ENCODE measurements at regions not wholly inside any gene's neighbourhood (a gene's known extent, or its start where the extent isn't known, plus 50 kb on each side); places are given as distances from the start of the nearest gene placed in this dataset.

GRCh38 chr4:54929459-54929858 lies 195.9 kb downstream of the KDR start:
- DNase-seq (ENCODE audit: low read depth in 2 of 3, low spot score in 1 of 3) = no peak

DNA sequence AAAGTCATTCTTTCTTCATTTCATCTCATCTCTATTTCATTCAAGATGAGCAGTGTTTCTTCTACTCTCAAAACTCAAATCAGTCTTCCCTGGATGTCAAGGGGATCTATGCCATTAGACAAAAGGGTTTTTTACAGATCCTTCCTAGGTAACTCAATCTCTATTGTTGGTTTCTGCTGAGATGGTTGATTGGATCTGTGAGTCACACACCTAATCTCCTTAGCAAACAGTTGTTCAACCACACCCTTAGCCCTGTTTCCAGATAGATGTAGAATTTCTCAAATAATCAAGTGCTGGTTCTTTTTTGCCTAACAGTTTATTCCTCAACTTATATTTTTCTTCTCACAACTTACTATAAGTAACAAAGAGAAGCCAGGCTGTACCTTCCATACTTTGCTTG lies 200.5 kb downstream of the KDR start:
- DNase-seq (ENCODE audit: low read depth in 2 of 3, low spot score in 1 of 3) = no peak

DNA sequence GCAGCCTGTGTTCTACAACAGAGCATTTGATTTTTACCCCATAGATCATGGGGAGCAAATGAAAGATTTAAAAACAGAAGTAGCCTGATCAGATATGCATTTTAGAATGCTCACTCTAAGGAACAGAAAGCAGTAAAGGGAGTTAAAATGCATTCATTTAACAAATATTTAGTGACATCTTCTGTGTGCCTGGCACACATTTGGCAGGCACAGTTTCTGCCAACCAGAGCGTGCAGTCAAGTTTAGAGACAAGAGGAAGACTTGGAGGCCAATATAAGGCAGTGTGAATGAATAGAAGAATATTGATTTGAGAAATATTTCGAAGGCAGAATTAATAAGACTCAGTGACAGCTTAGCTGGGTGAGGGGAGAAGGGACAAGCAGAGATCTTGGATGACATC lies 210.1 kb downstream of the KDR start:
- DNase-seq (ENCODE audit: low read depth in 2 of 3, low spot score in 1 of 3) = no peak

DNA sequence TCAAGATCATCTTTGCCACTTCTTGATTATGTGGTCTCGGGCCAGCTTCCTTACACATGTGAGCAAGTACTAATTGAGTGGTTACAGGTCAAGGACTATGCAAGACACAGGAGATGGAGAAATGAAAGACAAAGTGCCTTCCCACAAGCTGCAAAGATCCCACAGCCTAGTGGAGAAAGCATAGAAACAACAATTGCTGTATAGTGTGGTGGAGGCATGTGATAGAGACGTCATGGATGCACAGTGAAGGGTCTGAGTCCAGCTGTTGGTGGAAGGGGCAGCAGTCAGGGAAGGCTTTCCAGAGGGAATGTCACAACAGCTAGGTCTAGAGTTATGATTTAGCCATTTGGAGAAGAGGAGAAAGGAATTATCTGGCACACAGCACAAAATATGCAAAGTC lies 210.6 kb downstream of the KDR start:
- DNase-seq (ENCODE audit: low read depth in 2 of 3, low spot score in 1 of 3) = no peak

GRCh38 chr4:54913751-54914526 lies 211.5 kb downstream of the KDR start:
- DNase-seq (ENCODE audit: low read depth in 2 of 3, low spot score in 1 of 3) = no peak

DNA sequence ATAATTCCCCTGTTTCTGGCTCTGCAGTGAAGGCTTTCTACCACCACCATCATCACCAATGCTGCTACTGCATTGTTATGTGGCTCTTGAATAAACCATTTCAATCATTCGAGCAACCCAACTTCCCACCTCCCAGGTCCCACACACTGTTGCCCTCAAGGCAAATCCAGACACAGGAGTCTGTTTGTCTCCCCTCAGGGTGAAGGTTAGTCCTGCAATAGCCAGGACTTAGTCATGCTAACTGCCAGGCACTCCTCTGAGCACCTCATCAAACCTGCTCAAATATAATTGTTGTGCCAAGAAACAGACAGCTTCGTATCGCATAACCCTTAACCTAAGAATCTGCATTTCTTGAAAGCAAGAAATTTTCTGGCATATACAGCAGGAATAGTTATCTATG lies 213.2 kb downstream of the KDR start:
- DNase-seq (ENCODE audit: low read depth in 2 of 3, low spot score in 1 of 3) = no peak

DNA sequence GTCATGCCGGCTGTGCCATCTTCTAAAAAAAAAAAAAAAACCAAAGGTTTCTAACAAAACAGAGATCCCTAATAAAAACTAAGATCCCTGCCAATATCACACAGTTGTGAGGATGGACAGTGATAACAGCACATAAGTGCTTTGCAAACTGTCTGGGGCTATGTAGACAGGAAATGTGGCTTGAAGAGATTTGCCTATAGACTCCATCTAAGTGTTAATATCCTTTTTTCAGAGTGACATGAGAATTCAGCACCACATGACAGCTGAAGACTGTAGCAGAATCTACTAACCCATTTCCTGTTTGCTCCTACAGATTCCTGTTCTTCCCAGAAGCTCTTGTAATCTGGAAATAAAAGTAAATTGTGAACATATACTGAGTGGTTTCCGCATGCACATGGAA lies 215.4 kb downstream of the KDR start:
- DNase-seq (ENCODE audit: low read depth in 2 of 3, low spot score in 1 of 3) = no peak

GRCh38 chr4:54908763-54909162 lies 216.6 kb downstream of the KDR start:
- no peak for DNase-seq (ENCODE audit: low read depth in 2 of 3, low spot score in 1 of 3)

- DNase-seq (ENCODE audit: low read depth in 2 of 3, low spot score in 1 of 3) = no peak
Observed at GRCh38 chr4:54904953-54905352, 220.4 kb downstream of the KDR start.

- DNase-seq (ENCODE audit: low read depth in 2 of 3, low spot score in 1 of 3) = no peak
Observed at GRCh38 chr4:54902976-54903375, 222.4 kb downstream of the KDR start.

DNA sequence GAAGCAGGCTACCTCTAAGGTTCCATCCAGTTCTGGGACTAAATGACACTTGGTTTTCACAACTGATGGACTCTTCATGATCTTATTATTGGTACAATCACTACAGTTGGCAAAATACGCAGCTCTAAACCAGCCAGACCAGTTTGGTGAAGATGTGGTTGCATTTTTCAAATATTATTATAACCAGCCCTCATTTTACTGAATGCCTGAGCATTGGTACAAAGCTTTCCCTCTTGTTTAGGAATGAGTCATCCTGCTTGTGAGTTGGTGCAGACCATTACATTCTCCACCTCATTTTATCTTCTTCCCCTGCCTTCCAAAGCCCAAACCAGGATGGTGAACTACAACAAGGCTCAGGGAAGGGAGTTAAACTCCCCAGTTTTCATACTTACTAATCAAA lies 223.1 kb downstream of the KDR start:
- no peak for DNase-seq (ENCODE audit: low read depth in 2 of 3, low spot score in 1 of 3)

DNA sequence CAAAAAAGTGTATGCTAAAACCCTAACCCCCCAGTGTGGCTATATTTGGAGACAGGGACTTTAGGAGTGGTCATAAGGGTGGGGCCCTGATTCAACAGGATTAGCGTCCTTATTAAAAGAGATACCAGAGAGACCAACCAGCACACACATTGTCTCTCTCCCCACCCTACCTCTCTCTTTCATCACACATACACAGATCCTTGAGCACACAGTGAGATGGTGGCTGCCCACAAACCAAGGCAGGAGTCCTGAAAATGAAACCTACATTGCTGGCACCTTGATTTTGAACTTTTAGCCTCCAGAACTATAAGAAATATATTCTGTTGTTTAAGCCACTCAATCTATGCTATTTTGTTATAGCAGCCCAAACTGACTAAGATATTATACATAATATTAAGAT lies 224.2 kb downstream of the KDR start:
- no peak for DNase-seq (ENCODE audit: low read depth in 2 of 3, low spot score in 1 of 3)

DNA sequence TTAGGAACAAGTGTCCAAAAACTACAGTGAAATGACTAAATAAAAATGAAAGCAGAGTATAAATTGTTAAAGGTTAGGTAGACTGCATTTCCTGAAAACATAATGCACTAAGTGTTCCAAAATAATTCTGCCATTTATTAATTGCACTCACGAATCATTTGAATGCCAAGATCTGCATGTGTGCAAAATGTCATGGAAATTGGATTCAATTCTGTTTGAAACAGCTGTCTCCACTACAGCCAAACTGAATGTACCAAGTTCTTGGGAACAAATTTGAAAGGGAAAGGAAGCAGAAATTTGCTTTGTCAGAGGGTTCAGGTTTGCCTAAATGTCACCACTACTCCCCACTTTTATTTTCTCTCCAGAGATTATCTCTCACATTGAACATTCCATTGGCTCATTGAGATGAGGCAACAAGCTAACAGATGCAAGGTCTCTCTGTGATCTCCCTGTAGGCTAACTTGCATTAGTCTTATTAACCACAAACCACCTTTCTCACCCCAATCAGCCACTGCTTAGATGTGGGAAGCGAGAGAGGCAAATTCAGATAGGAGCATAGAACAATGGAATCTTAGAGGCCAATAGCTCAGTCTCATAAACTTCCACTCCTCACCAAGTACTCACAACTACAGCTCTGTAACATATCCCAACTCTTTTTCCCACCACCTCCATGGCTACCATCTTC lies 226.6 kb downstream of the KDR start:
- no peak for DNase-seq (ENCODE audit: low read depth in 2 of 3, low spot score in 1 of 3)

GRCh38 chr4:54898056-54898562 lies 227.3 kb downstream of the KDR start:
- DNase-seq (ENCODE audit: low read depth in 2 of 3, low spot score in 1 of 3) = no peak

DNA sequence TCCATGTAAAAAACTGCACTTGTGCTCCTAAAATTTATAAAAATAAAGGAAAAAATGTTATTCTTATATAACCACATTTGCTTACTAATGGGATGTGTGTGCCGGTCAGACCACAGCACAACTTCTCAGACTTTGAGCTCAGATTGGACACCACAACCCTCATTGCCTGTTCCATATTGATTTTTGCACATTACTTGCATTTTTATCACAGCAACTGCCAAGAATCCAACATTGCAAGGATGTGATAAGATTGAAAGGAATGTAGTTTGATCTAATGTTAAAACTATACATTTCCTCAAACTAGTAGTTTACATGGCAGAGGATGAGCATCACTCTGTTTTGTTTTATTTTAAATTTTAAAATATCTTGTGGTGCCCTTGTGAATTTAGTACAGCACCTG lies 227.8 kb downstream of the KDR start:
- DNase-seq (ENCODE audit: low read depth in 2 of 3, low spot score in 1 of 3) = no peak

- no peak for DNase-seq (ENCODE audit: low read depth in 2 of 3, low spot score in 1 of 3)
Observed at GRCh38 chr4:54882616-54883015, 224.9 kb downstream of the KIT start.

DNA sequence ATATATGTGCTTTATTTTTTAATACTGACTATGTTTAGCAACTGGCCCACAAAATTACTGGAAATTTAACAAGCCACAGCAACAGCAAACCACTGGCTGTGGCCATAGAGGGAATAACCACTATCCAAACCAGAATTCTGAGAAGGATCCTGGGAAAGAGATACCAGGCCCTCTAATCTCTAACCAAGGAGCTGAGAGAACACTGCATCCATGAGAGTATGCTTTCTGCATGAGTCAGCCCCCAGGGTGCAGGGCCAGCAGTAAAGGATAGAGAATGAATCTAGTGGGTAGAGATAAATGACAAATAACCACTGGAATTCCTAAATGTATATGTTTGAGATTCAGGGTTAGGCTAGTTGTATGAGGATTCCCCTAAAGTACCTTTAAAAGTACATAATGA lies 221.8 kb downstream of the KIT start:
- no peak for DNase-seq (ENCODE audit: low read depth in 2 of 3, low spot score in 1 of 3)

- DNase-seq (ENCODE audit: low read depth in 2 of 3, low spot score in 1 of 3) = no peak
Observed at GRCh38 chr4:54877006-54877405, 219.2 kb downstream of the KIT start.

DNA sequence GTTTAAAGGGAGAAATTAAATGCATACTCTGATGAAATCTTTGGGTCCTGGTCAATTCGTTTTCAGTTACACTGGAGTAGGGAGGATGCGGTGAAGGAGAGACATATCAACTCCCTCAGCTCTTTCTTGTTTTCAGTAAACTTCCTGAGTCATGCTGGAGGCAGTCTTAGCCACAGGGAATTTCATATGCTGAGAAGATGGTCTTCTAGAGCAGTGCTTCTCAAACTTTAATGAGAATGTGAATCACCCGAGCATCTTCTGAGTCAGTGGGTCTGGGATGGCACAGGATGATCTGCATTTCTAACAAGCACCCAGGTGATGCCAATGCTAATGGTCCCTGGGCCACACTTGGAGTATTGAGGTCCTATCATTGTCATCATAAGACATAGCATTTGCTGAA lies 214.5 kb downstream of the KIT start:
- DNase-seq (ENCODE audit: low read depth in 2 of 3, low spot score in 1 of 3) = no peak

DNA sequence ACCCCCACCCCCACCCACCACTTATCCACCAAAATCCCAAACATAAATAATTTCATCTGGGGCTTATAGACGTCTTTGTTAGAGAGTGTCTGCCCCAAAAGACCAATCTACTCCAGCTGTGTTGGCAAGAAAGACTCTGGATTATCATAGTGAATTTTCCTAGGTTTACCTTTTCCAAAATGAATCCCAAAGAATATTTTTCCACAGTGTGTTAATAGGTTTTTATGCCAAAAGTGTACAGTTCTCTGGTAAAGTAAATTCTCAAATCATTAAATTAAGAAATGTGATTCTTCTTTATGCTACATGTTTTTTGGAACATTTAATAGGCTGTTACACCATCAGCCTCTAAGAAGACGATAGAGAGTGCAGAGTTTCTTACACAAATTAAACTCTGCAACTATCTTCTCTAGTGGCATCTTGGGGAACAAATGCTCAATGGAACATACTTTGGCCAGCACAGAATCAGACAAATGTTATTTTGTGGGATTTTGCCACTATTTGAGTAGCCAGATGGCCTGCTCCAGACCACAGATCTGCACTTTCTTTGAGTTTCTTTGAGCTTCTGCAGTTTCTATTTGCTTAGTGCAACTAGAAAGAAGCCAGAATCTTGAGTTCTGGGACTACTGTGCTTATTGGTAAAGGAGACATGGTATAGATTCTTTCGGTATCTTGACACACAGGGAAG lies 206.0 kb downstream of the KIT start:
- DNase-seq (ENCODE audit: low read depth in 2 of 3, low spot score in 1 of 3) = no peak

- no peak for DNase-seq (ENCODE audit: low read depth in 2 of 3, low spot score in 1 of 3)
Observed at GRCh38 chr4:54861201-54861600, 203.4 kb downstream of the KIT start.

GRCh38 chr4:54855191-54855854 lies 197.6 kb downstream of the KIT start:
- no peak for DNase-seq (ENCODE audit: low read depth in 2 of 3, low spot score in 1 of 3)
